A673 (cell line): ENCODE measurements at regions not wholly inside any gene's neighbourhood (a gene's known extent, or its start where the extent isn't known, plus 50 kb on each side); places are given as distances from the start of the nearest gene placed in this dataset.
"Not testable (repeated sequence)": the region's sequence is repeated elsewhere in the genome, so short reads cannot be mapped to it uniquely, and the experiment has no call there.

ENCODE experiments used
- CTCF ChIP-seq: fragments of 300-800, 200-600 bp; sonication (generic); conservative IDR thresholded peaks from 2 replicates; pipeline ENCODE4 v1.5.1; 2017; ENCODE audit warnings: low read depth, mild to moderate bottlenecking, antibody characterized with exemption, low read length, moderate library complexity, mixed read lengths
- EZH2 ChIP-seq: fragments of 200-600 bp; sonication (generic); IDR thresholded peaks from 2 replicates; pipeline ENCODE4 v1.6.1; 2017; ENCODE audit warnings: borderline replicate concordance, low read depth, mild to moderate bottlenecking, mixed read lengths, antibody characterized with exemption, low read length; ENCODE audit not compliant: poor library complexity, severe bottlenecking

GRCh38 chr1:56246726-56247125, 332.6 kb downstream of the PLPP3 start:
- not testable (repeated sequence) for TF ChIP-seq CTCF, EZH2
